ENCODE measurements at regions not wholly inside any gene's neighbourhood (a gene's known extent, or its start where the extent isn't known, plus 50 kb on each side); places are given as distances from the start of the nearest gene placed in this dataset.
A peak's percentile ranks its signal among the peaks of the same experiment; 100 is the strongest.

- WGBS (ENCODE audit: insufficient coverage) = 64% methylated on average over 4 of the region's 5 CpGs
- Histone ChIP-seq H3K9me3 (ENCODE audit: control extremely low read depth in 1 of 5, control insufficient read depth in 4 of 5, insufficient read depth in 2 of 5, low read depth in 1 of 5, low read length in 4 of 5) (no peaks in the 10 kb centered on the region), H3K27ac (ENCODE audit: insufficient read depth in 1 of 2, low read depth in 1 of 2, low read length in 2 of 2, poor library complexity in 1 of 2, severe bottlenecking in 2 of 2) (no peak overlapping the region), H3K4me3 (ENCODE audit: control insufficient read depth in 1 of 7, extremely low read depth in 1 of 7, insufficient read depth in 4 of 7, low read depth in 2 of 7, low read length in 6 of 7) (no peak overlapping the region), H3K4me1 (ENCODE audit: control extremely low read depth in 1 of 4, control insufficient read depth in 4 of 4, insufficient read depth in 4 of 4, low read length in 3 of 4) (peaks cover 7 to 36% (median 15%) of the 10 kb centered on the region in 4 experiments), H3K27me3 (replicated peaks in 2 of 5; ENCODE audit: control insufficient read depth in 4 of 5, insufficient read depth in 5 of 5, low read length in 4 of 5) (no peaks in the 10 kb centered on the region), H3K36me3 (ENCODE audit: control insufficient read depth in 4 of 4, insufficient read depth in 4 of 4, low read length in 3 of 4) (no peaks in the 10 kb centered on the region)
- ChIA-PET CTCF (interaction anchor here (1.2 kb wide), 1 partner anchor 14 kb away, joined by 5 read pairs; no protein-coding TSS in a partner anchor), POLR2A (interaction anchor here (0.5 kb wide), 1 partner anchor 599 kb away, joined by 3 read pairs; no protein-coding TSS in a partner anchor)
- peak in 1 of 3 donors; percentile 26 for DNase-seq
Measured at GRCh38 chr11:13850231-13851005, 112.1 kb upstream of the SPON1 start.

- no peak overlapping the region for H3K27ac ChIP-seq (ENCODE audit: insufficient read depth in 1 of 2, low read depth in 1 of 2, low read length in 2 of 2, poor library complexity in 1 of 2, severe bottlenecking in 2 of 2)
- H3K27me3 ChIP-seq (replicated peaks in 2 of 5; ENCODE audit: control insufficient read depth in 4 of 5, insufficient read depth in 5 of 5, low read length in 4 of 5) = no peaks in the 10 kb centered on the region
- H3K4me1 ChIP-seq (ENCODE audit: control extremely low read depth in 1 of 4, control insufficient read depth in 4 of 4, insufficient read depth in 4 of 4, low read length in 3 of 4) = peaks cover 7 to 36% (median 15%) of the 10 kb centered on the region in 4 experiments
- no peaks in the 10 kb centered on the region for H3K9me3 ChIP-seq (ENCODE audit: control extremely low read depth in 1 of 5, control insufficient read depth in 4 of 5, insufficient read depth in 2 of 5, low read depth in 1 of 5, low read length in 4 of 5)
- CTCF ChIA-PET = no interaction called here
- H3K4me3 ChIP-seq (ENCODE audit: control insufficient read depth in 1 of 7, extremely low read depth in 1 of 7, insufficient read depth in 4 of 7, low read depth in 2 of 7, low read length in 6 of 7) = no peak overlapping the region
- POLR2A ChIA-PET = no interaction called here
- peak in 2 of 3 donors; percentile 45 to 70 for DNase-seq
- no CpG with 5 or more reads among the region's 4 CpGs for WGBS (ENCODE audit: insufficient coverage)
- no peaks in the 10 kb centered on the region for H3K36me3 ChIP-seq (ENCODE audit: control insufficient read depth in 4 of 4, insufficient read depth in 4 of 4, low read length in 3 of 4)
Measured at GRCh38 chr11:13851691-13852090, 110.8 kb upstream of the SPON1 start.

DNA sequence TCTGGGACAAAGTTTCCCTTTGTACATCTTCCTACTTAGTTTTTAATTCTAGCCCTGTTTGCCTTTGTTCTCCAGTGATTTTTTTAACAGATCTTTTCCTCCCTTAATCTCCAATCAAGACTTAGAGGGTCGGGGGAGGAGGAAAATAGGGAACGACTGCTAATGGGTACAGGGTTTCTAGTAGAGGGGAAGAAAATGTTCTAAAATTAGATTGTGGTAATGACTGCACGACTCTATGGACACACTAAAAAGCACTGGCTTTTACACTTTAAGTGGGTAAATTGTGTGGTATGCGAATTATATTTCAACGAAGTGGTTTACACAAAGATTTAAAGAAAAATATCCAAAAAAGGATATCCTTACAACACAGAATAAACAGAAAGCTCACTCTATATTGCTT lies 110.0 kb upstream of the SPON1 start:
- no peaks in the 10 kb centered on the region for H3K27me3 ChIP-seq (replicated peaks in 2 of 5; ENCODE audit: control insufficient read depth in 4 of 5, insufficient read depth in 5 of 5, low read length in 4 of 5)
- peak overlapping the region in 1 of 7 experiments; percentile 20 for H3K4me3 ChIP-seq (ENCODE audit: control insufficient read depth in 1 of 7, extremely low read depth in 1 of 7, insufficient read depth in 4 of 7, low read depth in 2 of 7, low read length in 6 of 7)
- ChIA-PET POLR2A (interaction anchor here (0.6 kb wide), 1 partner anchor 51 kb away, joined by 3 read pairs; no protein-coding TSS in a partner anchor), CTCF (no interaction called here)
- H3K4me1 ChIP-seq (ENCODE audit: control extremely low read depth in 1 of 4, control insufficient read depth in 4 of 4, insufficient read depth in 4 of 4, low read length in 3 of 4) = peaks cover 7 to 36% (median 15%) of the 10 kb centered on the region in 4 experiments
- DNase-seq = peak in 1 of 3 donors; percentile 15
- no peaks in the 10 kb centered on the region for H3K36me3 ChIP-seq (ENCODE audit: control insufficient read depth in 4 of 4, insufficient read depth in 4 of 4, low read length in 3 of 4)
- no peaks in the 10 kb centered on the region for H3K9me3 ChIP-seq (ENCODE audit: control extremely low read depth in 1 of 5, control insufficient read depth in 4 of 5, insufficient read depth in 2 of 5, low read depth in 1 of 5, low read length in 4 of 5)
- H3K27ac ChIP-seq (ENCODE audit: insufficient read depth in 1 of 2, low read depth in 1 of 2, low read length in 2 of 2, poor library complexity in 1 of 2, severe bottlenecking in 2 of 2) = no peak overlapping the region
- 0% methylated on average over 1 of the region's 5 CpGs for WGBS (ENCODE audit: insufficient coverage)

- Histone ChIP-seq H3K27me3 (replicated peaks in 2 of 5; ENCODE audit: control insufficient read depth in 4 of 5, insufficient read depth in 5 of 5, low read length in 4 of 5) (no peaks in the 10 kb centered on the region), H3K36me3 (ENCODE audit: control insufficient read depth in 4 of 4, insufficient read depth in 4 of 4, low read length in 3 of 4) (no peaks in the 10 kb centered on the region), H3K27ac (ENCODE audit: insufficient read depth in 1 of 2, low read depth in 1 of 2, low read length in 2 of 2, poor library complexity in 1 of 2, severe bottlenecking in 2 of 2) (no peak overlapping the region), H3K4me1 (ENCODE audit: control extremely low read depth in 1 of 4, control insufficient read depth in 4 of 4, insufficient read depth in 4 of 4, low read length in 3 of 4) (peaks cover 6 to 14% (median 8%) of the 10 kb centered on the region in 4 experiments), H3K9me3 (ENCODE audit: control extremely low read depth in 1 of 5, control insufficient read depth in 4 of 5, insufficient read depth in 2 of 5, low read depth in 1 of 5, low read length in 4 of 5) (peaks cover 0 to 4% (median 0%) of the 10 kb centered on the region in 5 experiments), H3K4me3 (ENCODE audit: control insufficient read depth in 1 of 7, extremely low read depth in 1 of 7, insufficient read depth in 4 of 7, low read depth in 2 of 7, low read length in 6 of 7) (no peak overlapping the region)
- CTCF ChIA-PET = interaction anchor here (1.2 to 1.5 kb wide), 2 partner anchors 14 to 23 kb away, joined by 3 read pairs; no protein-coding TSS in a partner anchor
- DNase-seq = no peak
- WGBS (ENCODE audit: insufficient coverage) = no CpG with 5 or more reads among the region's 3 CpGs
- POLR2A ChIA-PET = no interaction called here
Measured at GRCh38 chr11:13857828-13858227, 104.7 kb upstream of the SPON1 start.

- 79% methylated on average over 7 of the region's 9 CpGs for WGBS (ENCODE audit: insufficient coverage)
Measured at GRCh38 chr11:13859892-13860291, 102.6 kb upstream of the SPON1 start.

GRCh38 chr11:13861411-13861810 lies 101.1 kb upstream of the SPON1 start:
- Histone ChIP-seq H3K4me1 (ENCODE audit: control extremely low read depth in 1 of 4, control insufficient read depth in 4 of 4, insufficient read depth in 4 of 4, low read length in 3 of 4) (peaks cover 5 to 8% (median 6%) of the 10 kb centered on the region in 4 experiments), H3K9me3 (ENCODE audit: control extremely low read depth in 1 of 5, control insufficient read depth in 4 of 5, insufficient read depth in 2 of 5, low read depth in 1 of 5, low read length in 4 of 5) (peaks cover 0 to 4% (median 0%) of the 10 kb centered on the region in 5 experiments), H3K36me3 (ENCODE audit: control insufficient read depth in 4 of 4, insufficient read depth in 4 of 4, low read length in 3 of 4) (no peaks in the 10 kb centered on the region), H3K27ac (ENCODE audit: insufficient read depth in 1 of 2, low read depth in 1 of 2, low read length in 2 of 2, poor library complexity in 1 of 2, severe bottlenecking in 2 of 2) (no peak overlapping the region), H3K27me3 (replicated peaks in 2 of 5; ENCODE audit: control insufficient read depth in 4 of 5, insufficient read depth in 5 of 5, low read length in 4 of 5) (no peaks in the 10 kb centered on the region), H3K4me3 (ENCODE audit: control insufficient read depth in 1 of 7, extremely low read depth in 1 of 7, insufficient read depth in 4 of 7, low read depth in 2 of 7, low read length in 6 of 7) (no peak overlapping the region)
- POLR2A ChIA-PET = no interaction called here
- CTCF ChIA-PET = interaction anchor here (0.6 kb wide), 1 partner anchor 247 kb away, joined by 3 read pairs; no protein-coding TSS in a partner anchor
- 63% methylated on average over 3 of the region's 3 CpGs for WGBS (ENCODE audit: insufficient coverage)
- peak in 2 of 3 donors; percentile 17 to 41 for DNase-seq

More at GRCh38 chr11:13859892-13860291, 102.6 kb upstream of the SPON1 start:
- DNase-seq = no peak
- Histone ChIP-seq H3K9me3 (ENCODE audit: control extremely low read depth in 1 of 5, control insufficient read depth in 4 of 5, insufficient read depth in 2 of 5, low read depth in 1 of 5, low read length in 4 of 5) (peaks cover 0 to 4% (median 0%) of the 10 kb centered on the region in 5 experiments), H3K4me3 (ENCODE audit: control insufficient read depth in 1 of 7, extremely low read depth in 1 of 7, insufficient read depth in 4 of 7, low read depth in 2 of 7, low read length in 6 of 7) (no peak overlapping the region), H3K4me1 (ENCODE audit: control extremely low read depth in 1 of 4, control insufficient read depth in 4 of 4, insufficient read depth in 4 of 4, low read length in 3 of 4) (peaks cover 5 to 8% (median 6%) of the 10 kb centered on the region in 4 experiments), H3K27me3 (replicated peaks in 2 of 5; ENCODE audit: control insufficient read depth in 4 of 5, insufficient read depth in 5 of 5, low read length in 4 of 5) (no peaks in the 10 kb centered on the region), H3K27ac (ENCODE audit: insufficient read depth in 1 of 2, low read depth in 1 of 2, low read length in 2 of 2, poor library complexity in 1 of 2, severe bottlenecking in 2 of 2) (no peak overlapping the region), H3K36me3 (ENCODE audit: control insufficient read depth in 4 of 4, insufficient read depth in 4 of 4, low read length in 3 of 4) (no peaks in the 10 kb centered on the region)
- POLR2A ChIA-PET = no interaction called here
- CTCF ChIA-PET = interaction anchor here (1.0 to 1.8 kb wide), 2 partner anchors 10 to 83 kb away, joined by 3 to 5 read pairs; no protein-coding TSS in a partner anchor

GRCh38 chr11:13862845-13863392 lies 99.6 kb upstream of the SPON1 start:
- Histone ChIP-seq H3K4me1 (ENCODE audit: control extremely low read depth in 1 of 4, control insufficient read depth in 4 of 4, insufficient read depth in 4 of 4, low read length in 3 of 4) (peaks cover 5 to 8% (median 6%) of the 10 kb centered on the region in 4 experiments), H3K36me3 (ENCODE audit: control insufficient read depth in 4 of 4, insufficient read depth in 4 of 4, low read length in 3 of 4) (no peaks in the 10 kb centered on the region), H3K9me3 (ENCODE audit: control extremely low read depth in 1 of 5, control insufficient read depth in 4 of 5, insufficient read depth in 2 of 5, low read depth in 1 of 5, low read length in 4 of 5) (peaks cover 0 to 4% (median 0%) of the 10 kb centered on the region in 5 experiments), H3K4me3 (ENCODE audit: control insufficient read depth in 1 of 7, extremely low read depth in 1 of 7, insufficient read depth in 4 of 7, low read depth in 2 of 7, low read length in 6 of 7) (no peak overlapping the region), H3K27me3 (replicated peaks in 2 of 5; ENCODE audit: control insufficient read depth in 4 of 5, insufficient read depth in 5 of 5, low read length in 4 of 5) (no peaks in the 10 kb centered on the region), H3K27ac (ENCODE audit: insufficient read depth in 1 of 2, low read depth in 1 of 2, low read length in 2 of 2, poor library complexity in 1 of 2, severe bottlenecking in 2 of 2) (no peak overlapping the region)
- 100% methylated on average over 1 of the region's 3 CpGs for WGBS (ENCODE audit: insufficient coverage)
- DNase-seq = no peak
- POLR2A ChIA-PET = no interaction called here
- CTCF ChIA-PET = no interaction called here
